ENCODE measurements at regions not wholly inside any gene's neighbourhood (a gene's known extent, or its start where the extent isn't known, plus 50 kb on each side); places are given as distances from the start of the nearest gene placed in this dataset.

GRCh38 chr5:88483964-88484672, 215.5 kb upstream of the TMEM161B start:
- no peak for DNase-seq

- DNase-seq: no peak
These were observed 212.3 kb upstream of the TMEM161B start for GRCh38 chr5:88480801-88481499.

GRCh38 chr5:88480245-88480644, 211.6 kb upstream of the TMEM161B start:
- DNase-seq: no peak

- no peak for DNase-seq
These were observed 205.9 kb upstream of the TMEM161B start for GRCh38 chr5:88474574-88474973.

- DNase-seq: no peak
These were observed 202.1 kb upstream of the TMEM161B start for GRCh38 chr5:88470745-88471144.

- DNase-seq: no peak
These were observed 191.3 kb upstream of the TMEM161B start for GRCh38 chr5:88459971-88460370.

- no peak for DNase-seq
These were observed 184.2 kb upstream of the TMEM161B start for GRCh38 chr5:88452820-88453219.

GRCh38 chr5:88450239-88450638, 181.6 kb upstream of the TMEM161B start:
- no peak for DNase-seq

- DNase-seq: no peak
These were observed 169.4 kb upstream of the TMEM161B start for GRCh38 chr5:88438006-88438405.

GRCh38 chr5:88436290-88436689, 167.6 kb upstream of the TMEM161B start:
- no peak for DNase-seq

GRCh38 chr5:88428633-88429032, 160.0 kb upstream of the TMEM161B start:
- no peak for DNase-seq

- DNase-seq: no peak
These were observed 157.8 kb upstream of the TMEM161B start for GRCh38 chr5:88426441-88426840.

GRCh38 chr5:88425124-88425523, 156.5 kb upstream of the TMEM161B start:
- no peak for DNase-seq

GRCh38 chr5:88419931-88420330, 151.3 kb upstream of the TMEM161B start:
- no peak for DNase-seq

- DNase-seq: no peak
These were observed 138.7 kb upstream of the TMEM161B start for GRCh38 chr5:88407341-88407740.

GRCh38 chr5:88405783-88406182, 137.1 kb upstream of the TMEM161B start:
- DNase-seq: no peak

- DNase-seq: no peak
These were observed 135.8 kb upstream of the TMEM161B start for GRCh38 chr5:88404405-88404804.

- no peak for DNase-seq
These were observed 133.0 kb upstream of the TMEM161B start for GRCh38 chr5:88401686-88402085.

GRCh38 chr5:88401228-88401627, 132.6 kb upstream of the TMEM161B start:
- DNase-seq: no peak

GRCh38 chr5:88399561-88399960, 130.9 kb upstream of the TMEM161B start:
- no peak for DNase-seq

- no peak for DNase-seq
These were observed 129.7 kb upstream of the TMEM161B start for GRCh38 chr5:88398316-88398715.

- DNase-seq: no peak
These were observed 128.2 kb upstream of the TMEM161B start for GRCh38 chr5:88396751-88397281.

- DNase-seq: no peak
These were observed 127.4 kb upstream of the TMEM161B start for GRCh38 chr5:88396000-88396535.

GRCh38 chr5:88395264-88395663, 126.6 kb upstream of the TMEM161B start:
- DNase-seq: no peak

All from KG1 (cell line).